K562 (cell line): ENCODE measurements at regions not wholly inside any gene's neighbourhood (a gene's known extent, or its start where the extent isn't known, plus 50 kb on each side); places are given as distances from the start of the nearest gene placed in this dataset.

Experiments
- CREB1 ChIP-seq, 2 experiments: sonication (generic) in 1 of 2; formaldehyde crosslinking in 1 of 2; IDR thresholded peaks; 2 replicates each; pipeline versions ENCODE4 v1.6.1 to v1.8.0; 2012 to 2022; ENCODE audit warnings: inconsistent platforms in 1 of 2, mild to moderate bottlenecking in 1 of 2, missing genetic modification reagents in 1 of 2, moderate library complexity in 1 of 2
- JUND ChIP-seq, 2 experiments: IDR thresholded peaks; 2 replicates in 1 of 2; 3 replicates in 1 of 2; pipeline ENCODE4 v1.6.1; 2011; ENCODE audit warnings: borderline replicate concordance in 2 of 2, low read depth in 2 of 2, low read length in 2 of 2, improper control_type of control experiment in 1 of 2, missing biosample characterization in 1 of 2, missing genetic modification characterization in 1 of 2, missing genetic modification reagents in 1 of 2
- MXI1 ChIP-seq: IDR thresholded peaks from 2 replicates; pipeline ENCODE4 v1.6.1; 2011; ENCODE audit warnings: low read depth, mild to moderate bottlenecking, improper control_type of control experiment, low read length
- POU5F1 ChIP-seq: fragments of 150-350 bp; IDR thresholded peaks from 2 replicates; pipeline ENCODE4 v1.6.1; 2014; ENCODE audit warnings: borderline replicate concordance, low read length, low read depth, mild to moderate bottlenecking; ENCODE audit not compliant: partially characterized antibody
- YBX1 ChIP-seq: fragments of 450-650 bp; IDR thresholded peaks from 2 replicates; pipeline ENCODE4 v1.7.1; 2016; ENCODE audit warnings: mild to moderate bottlenecking
- ZKSCAN3 ChIP-seq: fragments of 250-450 bp; sonication (Bioruptor Pico); IDR thresholded peaks from 2 replicates; pipeline ENCODE4 v1.4.0; 2020
- ZNF184 ChIP-seq: sonication (generic); formaldehyde crosslinking; IDR thresholded peaks from 2 replicates; pipeline ENCODE4 v1.5.0; 2020; ENCODE audit warnings: missing genetic modification reagents
- TF ChIP-seq, protein P1 (sequence below), 2 experiments: fragments of 450-650 bp in 1 of 2; IDR thresholded peaks; 2 replicates each; pipeline ENCODE4 v1.6.1; 2011 to 2017; ENCODE audit warnings: low read depth in 2 of 2, antibody characterized with exemption in 1 of 2, borderline replicate concordance in 1 of 2, low read length in 1 of 2, mild to moderate bottlenecking in 1 of 2, mixed read lengths in 1 of 2; ENCODE audit not compliant: control insufficient read depth in 1 of 2

DNA sequence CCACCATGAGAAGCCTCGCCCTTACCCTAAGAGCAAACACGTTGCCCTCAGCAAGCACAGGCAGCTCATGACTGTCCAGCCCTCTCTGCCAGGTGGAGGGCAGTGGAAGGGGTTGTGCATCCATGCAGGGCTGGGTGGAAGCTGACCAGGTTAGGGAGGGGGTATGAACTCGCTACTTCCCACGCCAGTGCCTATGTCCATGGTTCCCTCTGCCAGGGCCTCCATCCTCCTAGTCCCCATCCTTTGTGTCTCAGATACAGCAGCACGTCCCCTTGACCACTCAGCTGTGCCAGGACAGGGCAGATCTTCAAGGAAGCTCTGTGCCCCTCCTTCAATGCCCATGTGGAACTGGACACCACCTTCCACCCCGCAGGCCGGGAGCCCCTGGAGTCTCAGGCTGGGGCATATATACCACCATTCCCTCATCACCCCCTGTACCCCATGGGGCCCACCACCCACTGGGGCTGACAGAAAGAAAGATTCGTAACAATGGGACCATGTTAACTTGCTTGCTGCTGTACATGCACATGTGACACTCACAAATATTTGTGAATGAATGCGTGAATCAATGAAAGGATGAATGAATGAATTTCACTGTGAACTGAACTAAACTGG is 90.7 kb downstream of the ANKRD60 start:
- TF ChIP-seq POU5F1: no peak
- no peak for TF ChIP-seq CREB1 (IDR thresholded peaks at IDR 0.05)
- no peak for TF ChIP-seq CREB1 (CRISPR knock-in tag; IDR thresholded peaks at IDR 0.05)
- TF ChIP-seq, protein P1, sequence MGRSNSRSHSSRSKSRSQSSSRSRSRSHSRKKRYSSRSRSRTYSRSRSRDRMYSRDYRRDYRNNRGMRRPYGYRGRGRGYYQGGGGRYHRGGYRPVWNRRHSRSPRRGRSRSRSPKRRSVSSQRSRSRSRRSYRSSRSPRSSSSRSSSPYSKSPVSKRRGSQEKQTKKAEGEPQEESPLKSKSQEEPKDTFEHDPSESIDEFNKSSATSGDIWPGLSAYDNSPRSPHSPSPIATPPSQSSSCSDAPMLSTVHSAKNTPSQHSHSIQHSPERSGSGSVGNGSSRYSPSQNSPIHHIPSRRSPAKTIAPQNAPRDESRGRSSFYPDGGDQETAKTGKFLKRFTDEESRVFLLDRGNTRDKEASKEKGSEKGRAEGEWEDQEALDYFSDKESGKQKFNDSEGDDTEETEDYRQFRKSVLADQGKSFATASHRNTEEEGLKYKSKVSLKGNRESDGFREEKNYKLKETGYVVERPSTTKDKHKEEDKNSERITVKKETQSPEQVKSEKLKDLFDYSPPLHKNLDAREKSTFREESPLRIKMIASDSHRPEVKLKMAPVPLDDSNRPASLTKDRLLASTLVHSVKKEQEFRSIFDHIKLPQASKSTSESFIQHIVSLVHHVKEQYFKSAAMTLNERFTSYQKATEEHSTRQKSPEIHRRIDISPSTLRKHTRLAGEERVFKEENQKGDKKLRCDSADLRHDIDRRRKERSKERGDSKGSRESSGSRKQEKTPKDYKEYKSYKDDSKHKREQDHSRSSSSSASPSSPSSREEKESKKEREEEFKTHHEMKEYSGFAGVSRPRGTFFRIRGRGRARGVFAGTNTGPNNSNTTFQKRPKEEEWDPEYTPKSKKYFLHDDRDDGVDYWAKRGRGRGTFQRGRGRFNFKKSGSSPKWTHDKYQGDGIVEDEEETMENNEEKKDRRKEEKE (IDR thresholded peaks at IDR 0.05; ENCODE audit: borderline replicate concordance in 1 of 2, control insufficient read depth in 1 of 2, low read depth in 2 of 2, low read length in 1 of 2): no peak
- TF ChIP-seq JUND (IDR thresholded peaks at IDR 0.05; ENCODE audit: borderline replicate concordance, low read depth, low read length): no peak
- TF ChIP-seq JUND (tag; IDR thresholded peaks at IDR 0.05; ENCODE audit: borderline replicate concordance, low read depth, low read length): no peak
- TF ChIP-seq ZKSCAN3 (CRISPR knock-in tag): no peak
- no peak for TF ChIP-seq MXI1
- no peak for TF ChIP-seq ZNF184 (CRISPR knock-in tag)
- no peak for TF ChIP-seq YBX1
